C4-2B (cell line): ENCODE measurements at regions not wholly inside any gene's neighbourhood (a gene's known extent, or its start where the extent isn't known, plus 50 kb on each side); places are given as distances from the start of the nearest gene placed in this dataset.
"Not testable (repeated sequence)": the region's sequence is repeated elsewhere in the genome, so short reads cannot be mapped to it uniquely, and the experiment has no call there.

Source experiments
- H3K27ac ChIP-seq: fragments of 450-650 bp; 2 replicates; pipeline ENCODE4 v1.5.1; 2017
- ZFX ChIP-seq: fragments of 450-650 bp; IDR thresholded peaks from 2 replicates; pipeline ENCODE4 v1.6.1; 2017
- TF ChIP-seq, protein P1 (sequence below): fragments of 450-650 bp; conservative IDR thresholded peaks from 2 replicates; pipeline ENCODE4 v1.5.1; 2017; ENCODE audit warnings: mild to moderate bottlenecking

- TF ChIP-seq ZFX, result no peak
- TF ChIP-seq, protein P1, sequence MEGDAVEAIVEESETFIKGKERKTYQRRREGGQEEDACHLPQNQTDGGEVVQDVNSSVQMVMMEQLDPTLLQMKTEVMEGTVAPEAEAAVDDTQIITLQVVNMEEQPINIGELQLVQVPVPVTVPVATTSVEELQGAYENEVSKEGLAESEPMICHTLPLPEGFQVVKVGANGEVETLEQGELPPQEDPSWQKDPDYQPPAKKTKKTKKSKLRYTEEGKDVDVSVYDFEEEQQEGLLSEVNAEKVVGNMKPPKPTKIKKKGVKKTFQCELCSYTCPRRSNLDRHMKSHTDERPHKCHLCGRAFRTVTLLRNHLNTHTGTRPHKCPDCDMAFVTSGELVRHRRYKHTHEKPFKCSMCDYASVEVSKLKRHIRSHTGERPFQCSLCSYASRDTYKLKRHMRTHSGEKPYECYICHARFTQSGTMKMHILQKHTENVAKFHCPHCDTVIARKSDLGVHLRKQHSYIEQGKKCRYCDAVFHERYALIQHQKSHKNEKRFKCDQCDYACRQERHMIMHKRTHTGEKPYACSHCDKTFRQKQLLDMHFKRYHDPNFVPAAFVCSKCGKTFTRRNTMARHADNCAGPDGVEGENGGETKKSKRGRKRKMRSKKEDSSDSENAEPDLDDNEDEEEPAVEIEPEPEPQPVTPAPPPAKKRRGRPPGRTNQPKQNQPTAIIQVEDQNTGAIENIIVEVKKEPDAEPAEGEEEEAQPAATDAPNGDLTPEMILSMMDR, result no peak
- H3K27ac ChIP-seq, result no peak overlapping the region
These were observed 195.7 kb upstream of the PTBP2 start for GRCh38 chr1:96525657-96526557.

DNA sequence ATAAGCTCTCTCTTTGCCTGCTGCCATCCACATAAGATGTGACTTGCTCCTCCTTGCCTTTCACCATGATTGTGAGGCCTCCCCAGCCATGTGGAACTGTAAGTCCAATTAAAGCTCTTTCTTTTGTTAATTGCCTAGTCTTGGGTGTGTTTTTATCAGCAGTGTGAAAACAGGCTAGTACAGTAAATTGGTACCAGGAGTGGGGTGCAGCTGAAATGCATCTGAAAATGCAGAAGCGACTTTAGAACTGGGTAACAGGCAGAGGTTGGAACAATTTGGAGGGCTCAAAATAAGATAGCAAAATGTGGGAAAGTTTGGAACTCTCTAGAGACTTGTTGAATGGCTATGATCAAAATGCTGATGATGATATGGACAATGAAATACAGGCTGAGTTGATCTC is 192.9 kb upstream of the PTBP2 start:
- H3K27ac ChIP-seq, result not testable (repeated sequence)

DNA sequence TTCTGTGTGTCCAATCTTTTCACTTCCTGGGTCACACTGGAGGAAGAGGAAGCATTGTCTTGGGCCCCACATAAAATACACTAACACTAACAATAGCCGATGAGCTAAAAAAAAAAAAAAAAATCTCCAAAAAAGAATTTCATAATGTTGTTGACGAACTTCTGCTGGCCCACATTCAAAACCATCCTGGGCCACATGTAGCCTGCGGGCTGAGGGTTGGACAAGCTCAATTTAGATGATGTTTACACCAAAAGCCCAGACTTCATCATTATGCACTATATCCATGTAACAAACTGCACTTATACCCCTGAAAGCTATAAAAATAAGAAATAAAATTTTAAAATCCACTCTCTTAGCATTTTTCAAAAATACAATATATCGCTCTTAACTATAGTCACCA is 187.8 kb upstream of the PTBP2 start:
- no peak overlapping the region for H3K27ac ChIP-seq
- no peak for TF ChIP-seq ZFX
- TF ChIP-seq, protein P1, result no peak

- H3K27ac ChIP-seq, result no peak overlapping the region
These were observed 185.0 kb upstream of the PTBP2 start for GRCh38 chr1:96536581-96536980.

GRCh38 chr1:96538111-96538641 is 183.4 kb upstream of the PTBP2 start:
- no peak overlapping the region for H3K27ac ChIP-seq
- TF ChIP-seq, protein P1, result peak; percentile 9; the same call in 1 of the 2 replicates
- no peak for TF ChIP-seq ZFX

More at GRCh38 chr1:96536581-96536980, 185.0 kb upstream of the PTBP2 start:
- TF ChIP-seq, protein P1, result no peak
- no peak for TF ChIP-seq ZFX

DNA sequence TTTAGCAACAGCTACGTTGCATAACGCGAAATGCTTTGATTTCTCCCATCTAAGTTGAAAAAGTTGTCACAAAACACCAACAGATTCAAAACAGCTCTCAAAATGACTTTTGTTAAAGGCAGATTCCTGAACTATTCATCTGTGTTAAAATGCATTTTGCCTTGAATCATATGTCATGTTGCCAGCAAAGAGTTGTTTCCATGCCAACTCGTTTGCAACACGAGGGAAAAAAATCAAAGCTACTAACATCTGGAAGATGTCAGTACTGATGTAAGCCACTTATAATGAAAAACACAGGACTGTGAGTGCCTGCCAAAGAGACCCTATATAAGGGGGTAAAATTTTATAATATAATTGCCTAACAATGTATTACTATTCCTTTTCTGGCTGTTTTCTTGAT is 182.7 kb upstream of the PTBP2 start:
- TF ChIP-seq, protein P1, result no peak
- TF ChIP-seq ZFX, result no peak
- no peak overlapping the region for H3K27ac ChIP-seq

GRCh38 chr1:96541491-96541890 is 180.1 kb upstream of the PTBP2 start:
- TF ChIP-seq ZFX, result no peak
- TF ChIP-seq, protein P1, result no peak
- no peak overlapping the region for H3K27ac ChIP-seq
